Ammon's horn (tissue), 1 donor: ENCODE measurements at regions not wholly inside any gene's neighbourhood (a gene's known extent, or its start where the extent isn't known, plus 50 kb on each side); places are given as distances from the start of the nearest gene placed in this dataset.

Experiments
- DNase-seq: peaks from one replicate; pipeline ENCODE4 v3.0.0-alpha.2; 2016; ENCODE audit warnings: low spot score

GRCh38 chr2:145203891-145204290, 684.0 kb upstream of the ZEB2 start:
- no peak for DNase-seq

- DNase-seq: peak; percentile 88
Measured at GRCh38 chr2:145199827-145200706, 680.1 kb upstream of the ZEB2 start.

GRCh38 chr2:145199042-145199441, 679.1 kb upstream of the ZEB2 start:
- DNase-seq: peak; percentile 43

GRCh38 chr2:145198555-145198954, 678.6 kb upstream of the ZEB2 start:
- no peak for DNase-seq

GRCh38 chr2:145197944-145198343, 678.0 kb upstream of the ZEB2 start:
- DNase-seq: no peak

- DNase-seq: no peak
Measured at GRCh38 chr2:145194673-145195072, 674.8 kb upstream of the ZEB2 start.

- DNase-seq: no peak
Measured at GRCh38 chr2:145190031-145190703, 670.2 kb upstream of the ZEB2 start.

- DNase-seq: no peak
Measured at GRCh38 chr2:145186303-145186702, 666.4 kb upstream of the ZEB2 start.

GRCh38 chr2:145185696-145186095, 665.8 kb upstream of the ZEB2 start:
- DNase-seq: no peak

- no peak for DNase-seq
Measured at GRCh38 chr2:145184741-145185651, 665.1 kb upstream of the ZEB2 start.

GRCh38 chr2:145169285-145169684, 649.4 kb upstream of the ZEB2 start:
- no peak for DNase-seq

GRCh38 chr2:145168091-145168490, 648.2 kb upstream of the ZEB2 start:
- no peak for DNase-seq

GRCh38 chr2:145166731-145167302, 646.9 kb upstream of the ZEB2 start:
- DNase-seq: no peak

GRCh38 chr2:145161656-145162055, 641.7 kb upstream of the ZEB2 start:
- DNase-seq: no peak

GRCh38 chr2:145160855-145161254, 640.9 kb upstream of the ZEB2 start:
- no peak for DNase-seq

GRCh38 chr2:145159676-145160075, 639.8 kb upstream of the ZEB2 start:
- no peak for DNase-seq

- no peak for DNase-seq
Measured at GRCh38 chr2:145157741-145158591, 638.0 kb upstream of the ZEB2 start.

GRCh38 chr2:145157036-145157675, 637.2 kb upstream of the ZEB2 start:
- no peak for DNase-seq

GRCh38 chr2:145156199-145156598, 636.3 kb upstream of the ZEB2 start:
- DNase-seq: no peak

- DNase-seq: no peak
Measured at GRCh38 chr2:145155196-145155595, 635.3 kb upstream of the ZEB2 start.

GRCh38 chr2:145154731-145155130, 634.8 kb upstream of the ZEB2 start:
- DNase-seq: no peak
